ENCODE measurements at regions not wholly inside any gene's neighbourhood (a gene's known extent, or its start where the extent isn't known, plus 50 kb on each side); places are given as distances from the start of the nearest gene placed in this dataset.
"Not testable (repeated sequence)": the region's sequence is repeated elsewhere in the genome, so short reads cannot be mapped to it uniquely, and the experiment has no call there.

- POLR2A ChIA-PET: no interaction called here
- H3K9me3 ChIP-seq (ENCODE audit: control insufficient read depth, insufficient read depth, low read length): no peaks in the 10 kb centered on the region
- TF ChIP-seq CTCF (IDR thresholded peaks at IDR 0.05; ENCODE audit: low read depth, low read length): no peak
- DNase-seq (ENCODE audit: low read depth, low spot score): no peak
- no peak overlapping the region for H3K27ac ChIP-seq (ENCODE audit: low read depth, low read length)
- CTCF ChIA-PET: interaction anchor here (1.1 kb wide), 1 partner anchor 20 kb away, joined by 3 read pairs; no protein-coding TSS in a partner anchor
- H3K27me3 ChIP-seq (ENCODE audit: control insufficient read depth, insufficient read depth, low read length): no peaks in the 10 kb centered on the region
- H3K4me3 ChIP-seq (ENCODE audit: low read depth, low read length): no peak overlapping the region
Observed at GRCh38 chr14:55794655-55795595, 214.9 kb downstream of the KTN1 start.

GRCh38 chr14:55796513-55796912 lies 216.5 kb downstream of the KTN1 start:
- H3K4me3 ChIP-seq (ENCODE audit: low read depth, low read length); H3K9me3 ChIP-seq (ENCODE audit: control insufficient read depth, insufficient read depth, low read length); DNase-seq (ENCODE audit: low read depth, low spot score); H3K27ac ChIP-seq (ENCODE audit: low read depth, low read length); POLR2A ChIA-PET; H3K27me3 ChIP-seq (ENCODE audit: control insufficient read depth, insufficient read depth, low read length): not testable (repeated sequence)
- CTCF ChIA-PET: interaction anchor here (1.1 kb wide), 1 partner anchor 18 kb away, joined by 3 read pairs; no protein-coding TSS in a partner anchor

- H3K27ac ChIP-seq (ENCODE audit: low read depth, low read length): no peak overlapping the region
- ChIA-PET POLR2A (no interaction called here), CTCF (no interaction called here)
- no peak for DNase-seq (ENCODE audit: low read depth, low spot score)
- no peak for TF ChIP-seq CTCF (IDR thresholded peaks at IDR 0.05; ENCODE audit: low read depth, low read length)
- no peaks in the 10 kb centered on the region for H3K27me3 ChIP-seq (ENCODE audit: control insufficient read depth, insufficient read depth, low read length)
- no peak overlapping the region for H3K4me3 ChIP-seq (ENCODE audit: low read depth, low read length)
- no peaks in the 10 kb centered on the region for H3K9me3 ChIP-seq (ENCODE audit: control insufficient read depth, insufficient read depth, low read length)
Observed at GRCh38 chr14:55798406-55798805, 218.4 kb downstream of the KTN1 start.

GRCh38 chr14:55799508-55800095 lies 219.6 kb downstream of the KTN1 start:
- no peak for TF ChIP-seq CTCF (IDR thresholded peaks at IDR 0.05; ENCODE audit: low read depth, low read length)
- POLR2A ChIA-PET: no interaction called here

GRCh38 chr14:55800156-55800785 lies 220.3 kb downstream of the KTN1 start:
- ChIA-PET POLR2A (no interaction called here), CTCF (interaction anchor here (1.0 kb wide), 1 partner anchor 354 kb away, joined by 4 read pairs; no protein-coding TSS in a partner anchor)
- Histone ChIP-seq H3K27me3 (ENCODE audit: control insufficient read depth, insufficient read depth, low read length) (no peaks in the 10 kb centered on the region), H3K27ac (ENCODE audit: low read depth, low read length) (no peak overlapping the region), H3K4me3 (ENCODE audit: low read depth, low read length) (no peak overlapping the region), H3K9me3 (ENCODE audit: control insufficient read depth, insufficient read depth, low read length) (no peaks in the 10 kb centered on the region)
- no peak for TF ChIP-seq CTCF (IDR thresholded peaks at IDR 0.05; ENCODE audit: low read depth, low read length)
- no peak for DNase-seq (ENCODE audit: low read depth, low spot score)

More at GRCh38 chr14:55799508-55800095, 219.6 kb downstream of the KTN1 start:
- no peaks in the 10 kb centered on the region for H3K9me3 ChIP-seq (ENCODE audit: control insufficient read depth, insufficient read depth, low read length)
- H3K27ac ChIP-seq (ENCODE audit: low read depth, low read length): no peak overlapping the region
- CTCF ChIA-PET: interaction anchor here (1.0 kb wide), 1 partner anchor 353 kb away, joined by 4 read pairs; no protein-coding TSS in a partner anchor
- no peaks in the 10 kb centered on the region for H3K27me3 ChIP-seq (ENCODE audit: control insufficient read depth, insufficient read depth, low read length)
- DNase-seq (ENCODE audit: low read depth, low spot score): no peak
- H3K4me3 ChIP-seq (ENCODE audit: low read depth, low read length): no peak overlapping the region

Measured in AG04450 (cell line).